K562 (cell line): ENCODE measurements at regions not wholly inside any gene's neighbourhood (a gene's known extent, or its start where the extent isn't known, plus 50 kb on each side); places are given as distances from the start of the nearest gene placed in this dataset.

Experiments
- ATAC-seq: fragments of 200-7000 bp; cut with Tn5 transposase; 3 replicates; pipeline ENCODE4 v1.9.1; 2020; ENCODE audit warnings: moderate library complexity
- BruUV-seq: library from RNA; stranded (reverse); fragments of 400-500 nt; replicated peaks from 2 replicates; lab custom pipeline; 2021; lab: Mats Ljungman, UMichigan
- CTCF ChIA-PET: fragments of 300-600 bp; formaldehyde crosslinking; extraction: SDS; loops from one replicate; lab custom pipeline; 2021; ENCODE audit warnings: low intra/inter-chr PET ratio; lab: Yijun Ruan, JAX
- POLR2A ChIA-PET: fragments of 300-600, 350-650 bp; sonication (Branson Sonifier 250); formaldehyde crosslinking; extraction: SDS; loops from one replicate; lab custom pipeline; 2021; ENCODE audit warnings: antibody characterized with exemption, inconsistent platforms; lab: Yijun Ruan, JAX
- DNase-seq, 4 experiments: peaks; one replicate each; pipeline versions ENCODE4 v3.0.0 to v3.0.0-alpha.2; 2011 to 2018; ENCODE audit warnings: low spot score in 3 of 4, mixed read lengths in 3 of 4; ENCODE audit errors: extremely low read depth in 1 of 4
- FAIRE-seq: peaks from 2 replicates; lab custom pipeline; 2011; peaks lifted over from hg19 to GRCh38; lab: Jason Lieb, UNC
- H2AFZ ChIP-seq: 2 replicates; pipeline ENCODE4 v1.6.0; 2011; ENCODE audit warnings: low read depth, low read length, control low read depth, inconsistent platforms
- H3K27ac ChIP-seq: fragments of 200-600 bp; 3 replicates; pipeline ENCODE4 v1.8.0; 2011; ENCODE audit warnings: low read depth, mild to moderate bottlenecking, control low read depth, inconsistent platforms, low read length, moderate library complexity, mixed read lengths; ENCODE audit errors: extremely low read depth
- H3K27me3 ChIP-seq, 2 experiments: fragments of 300-600 bp in 1 of 2; 2 replicates in 1 of 2; 3 replicates in 1 of 2; pipeline versions ENCODE4 v1.6.0 to v1.8.0; 2011; ENCODE audit warnings: inconsistent platforms in 2 of 2, low read length in 2 of 2, mild to moderate bottlenecking in 1 of 2, mixed read lengths in 1 of 2, moderate library complexity in 1 of 2; ENCODE audit not compliant: control insufficient read depth in 2 of 2, insufficient read depth in 2 of 2
- H3K36me3 ChIP-seq: fragments of 300-600 bp; 3 replicates; pipeline ENCODE4 v1.8.0; 2011; ENCODE audit warnings: mild to moderate bottlenecking, low read length, inconsistent platforms; ENCODE audit not compliant: control insufficient read depth, insufficient read depth
- H3K4me1 ChIP-seq, 2 experiments: fragments of 200-600 bp in 1 of 2; replicated peaks in 1 of 2; 2 replicates in 1 of 2; 3 replicates in 1 of 2; pipeline versions ENCODE4 v1.5.1 to v1.8.0; 2011; ENCODE audit warnings: inconsistent platforms in 2 of 2, low read length in 2 of 2, mild to moderate bottlenecking in 1 of 2, mixed read lengths in 1 of 2, moderate library complexity in 1 of 2; ENCODE audit not compliant: control insufficient read depth in 2 of 2, insufficient read depth in 2 of 2
- H3K4me2 ChIP-seq: 2 replicates; pipeline ENCODE4 v1.6.1; 2011; ENCODE audit warnings: low read length, control low read depth, inconsistent platforms, mixed read lengths; ENCODE audit not compliant: insufficient read depth
- H3K4me3 ChIP-seq: fragments of 200-600 bp; sonication (generic), shearing (Covaris generic); 2 replicates; pipeline ENCODE4 v1.5.1; 2016; ENCODE audit warnings: control low read depth, inconsistent platforms
- H3K79me2 ChIP-seq: fragments of 200-600 bp; 3 replicates; pipeline ENCODE4 v1.8.0; 2011; ENCODE audit warnings: low read length, inconsistent platforms; ENCODE audit not compliant: control insufficient read depth, insufficient read depth
- H3K9ac ChIP-seq, 2 experiments: 2 replicates each; pipeline versions ENCODE4 v1.6.0 to v1.6.1; 2011; ENCODE audit warnings: low read depth in 2 of 2, low read length in 2 of 2, control low read depth in 1 of 2, inconsistent platforms in 1 of 2, mild to moderate bottlenecking in 1 of 2, mixed read lengths in 1 of 2; ENCODE audit not compliant: insufficient read depth in 1 of 2
- H3K9me1 ChIP-seq: one replicate; pipeline ENCODE4 v1.6.0; 2011; ENCODE audit warnings: inconsistent platforms, mild to moderate bottlenecking, low read length, moderate library complexity; ENCODE audit not compliant: control insufficient read depth, insufficient read depth
- H3K9me3 ChIP-seq: replicated peaks from 2 replicates; pipeline ENCODE4 v1.5.1; 2011; ENCODE audit warnings: low read depth, low read length, inconsistent platforms; ENCODE audit not compliant: control insufficient read depth, insufficient read depth
- H4K20me1 ChIP-seq: replicated peaks from 2 replicates; pipeline ENCODE4 v1.6.1; 2011; ENCODE audit warnings: low read length, inconsistent platforms, mixed read lengths; ENCODE audit not compliant: control insufficient read depth, insufficient read depth
- GTF2A2 ChIP-seq: IDR thresholded peaks from 2 replicates; pipeline ENCODE4 v1.6.1; 2016; ENCODE audit warnings: mild to moderate bottlenecking, missing genetic modification characterization, missing compliant biosample characterization
- POLR2AphosphoS5 ChIP-seq: IDR thresholded peaks from 2 replicates; pipeline ENCODE4 v1.6.1; 2011; ENCODE audit warnings: mild to moderate bottlenecking, low read depth, low read length, moderate library complexity; ENCODE audit not compliant: control insufficient read depth, insufficient read depth
- PPARD ChIP-seq: fragments of 250-450 bp; sonication (Bioruptor Pico); IDR thresholded peaks from 2 replicates; pipeline ENCODE4 v1.8.0; 2022; ENCODE audit warnings: inconsistent platforms, mild to moderate bottlenecking, moderate library complexity
- PTRF ChIP-seq: fragments of 450-650 bp; IDR thresholded peaks from 2 replicates; pipeline ENCODE4 v1.6.1; 2016; ENCODE audit warnings: mild to moderate bottlenecking, missing genetic modification characterization, missing compliant biosample characterization
- SIN3B ChIP-seq: fragments of 450-650 bp; IDR thresholded peaks from 2 replicates; pipeline ENCODE4 v1.6.1; 2017; ENCODE audit warnings: low read depth, mild to moderate bottlenecking, moderate library complexity
- ZNF444 ChIP-seq: fragments of 250-450 bp; sonication (Bioruptor Pico); IDR thresholded peaks from 2 replicates; pipeline ENCODE4 v1.4.0; 2020; ENCODE audit warnings: mild to moderate bottlenecking, moderate library complexity
- whole genome bisulfite sequencing: fragments of 100-300 bp; shearing (Covaris generic); methylation state at CpG from one replicate; pipeline ENCODE4 v1.1.6; 2016; ENCODE audit warnings: low coverage, mixed read lengths; ENCODE audit not compliant: insufficient coverage; ENCODE audit errors: missing lambda C conversion rate; 5-methylcytosine and 5-hydroxymethylcytosine counted together
- in situ Hi-C: fragments of 300-500 bp; cut with MboI; formaldehyde crosslinking; loops from 4 replicates; pipeline ENCODE4 v1.15.0; 2018; ENCODE audit warnings: inconsistent platforms, mixed read lengths
- intact Hi-C: fragments of 100-400 bp; cut with micrococcal nuclease; formaldehyde crosslinking; loops from 2 replicates; pipeline ENCODE4 v1.14.2; 2022
- TF ChIP-seq, protein P1 (sequence below): fragments of 450-650 bp; IDR thresholded peaks from 2 replicates; pipeline ENCODE4 v1.6.1; 2016; ENCODE audit warnings: mild to moderate bottlenecking
- TF ChIP-seq, protein P2 (sequence below): fragments of 450-650 bp; IDR thresholded peaks from 2 replicates; pipeline ENCODE4 v1.6.1; 2017; ENCODE audit warnings: mild to moderate bottlenecking, moderate library complexity
- TF ChIP-seq, protein P3 (sequence below): sonication (generic); formaldehyde crosslinking; IDR thresholded peaks from 2 replicates; pipeline ENCODE4 v1.8.0; 2022; ENCODE audit warnings: mild to moderate bottlenecking, missing genetic modification reagents

- Histone ChIP-seq H3K4me3 (no peak overlapping the region), H4K20me1 (no peaks in the 10 kb centered on the region), H3K79me2 (no peaks in the 10 kb centered on the region), H3K27me3 (no peaks in the 10 kb centered on the region), H3K4me2 (no peak overlapping the region), H3K9ac (no peak overlapping the region), H3K4me1 (no peaks in the 10 kb centered on the region), H3K9me1 (no peaks in the 10 kb centered on the region), H3K9me3 (no peaks in the 10 kb centered on the region), H3K27ac (no peak overlapping the region), H3K36me3 (no peaks in the 10 kb centered on the region), H2AFZ (no peak overlapping the region)
- in situ Hi-C loops, result no loop called here
- FAIRE-seq (no peak), DNase-seq (no peak), ATAC-seq (no peak)
- ChIA-PET POLR2A (no interaction called here), CTCF (no interaction called here)
- 0% methylated on average over 1 of the region's 1 CpG for WGBS
- intact Hi-C loops, result no loop called here
- BruUV-seq, result no TSS peak
- TF ChIP-seq POLR2AphosphoS5 (no peak), PTRF (tag) (no peak), SIN3B (no peak), ZNF444 (CRISPR knock-in tag) (no peak), GTF2A2 (tag) (no peak), PPARD (CRISPR knock-in tag) (no peak)
- TF ChIP-seq, protein P1, sequence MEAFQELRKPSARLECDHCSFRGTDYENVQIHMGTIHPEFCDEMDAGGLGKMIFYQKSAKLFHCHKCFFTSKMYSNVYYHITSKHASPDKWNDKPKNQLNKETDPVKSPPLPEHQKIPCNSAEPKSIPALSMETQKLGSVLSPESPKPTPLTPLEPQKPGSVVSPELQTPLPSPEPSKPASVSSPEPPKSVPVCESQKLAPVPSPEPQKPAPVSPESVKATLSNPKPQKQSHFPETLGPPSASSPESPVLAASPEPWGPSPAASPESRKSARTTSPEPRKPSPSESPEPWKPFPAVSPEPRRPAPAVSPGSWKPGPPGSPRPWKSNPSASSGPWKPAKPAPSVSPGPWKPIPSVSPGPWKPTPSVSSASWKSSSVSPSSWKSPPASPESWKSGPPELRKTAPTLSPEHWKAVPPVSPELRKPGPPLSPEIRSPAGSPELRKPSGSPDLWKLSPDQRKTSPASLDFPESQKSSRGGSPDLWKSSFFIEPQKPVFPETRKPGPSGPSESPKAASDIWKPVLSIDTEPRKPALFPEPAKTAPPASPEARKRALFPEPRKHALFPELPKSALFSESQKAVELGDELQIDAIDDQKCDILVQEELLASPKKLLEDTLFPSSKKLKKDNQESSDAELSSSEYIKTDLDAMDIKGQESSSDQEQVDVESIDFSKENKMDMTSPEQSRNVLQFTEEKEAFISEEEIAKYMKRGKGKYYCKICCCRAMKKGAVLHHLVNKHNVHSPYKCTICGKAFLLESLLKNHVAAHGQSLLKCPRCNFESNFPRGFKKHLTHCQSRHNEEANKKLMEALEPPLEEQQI, result no peak
- TF ChIP-seq, protein P2, sequence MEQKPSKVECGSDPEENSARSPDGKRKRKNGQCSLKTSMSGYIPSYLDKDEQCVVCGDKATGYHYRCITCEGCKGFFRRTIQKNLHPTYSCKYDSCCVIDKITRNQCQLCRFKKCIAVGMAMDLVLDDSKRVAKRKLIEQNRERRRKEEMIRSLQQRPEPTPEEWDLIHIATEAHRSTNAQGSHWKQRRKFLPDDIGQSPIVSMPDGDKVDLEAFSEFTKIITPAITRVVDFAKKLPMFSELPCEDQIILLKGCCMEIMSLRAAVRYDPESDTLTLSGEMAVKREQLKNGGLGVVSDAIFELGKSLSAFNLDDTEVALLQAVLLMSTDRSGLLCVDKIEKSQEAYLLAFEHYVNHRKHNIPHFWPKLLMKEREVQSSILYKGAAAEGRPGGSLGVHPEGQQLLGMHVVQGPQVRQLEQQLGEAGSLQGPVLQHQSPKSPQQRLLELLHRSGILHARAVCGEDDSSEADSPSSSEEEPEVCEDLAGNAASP, result no peak
- TF ChIP-seq, protein P3, sequence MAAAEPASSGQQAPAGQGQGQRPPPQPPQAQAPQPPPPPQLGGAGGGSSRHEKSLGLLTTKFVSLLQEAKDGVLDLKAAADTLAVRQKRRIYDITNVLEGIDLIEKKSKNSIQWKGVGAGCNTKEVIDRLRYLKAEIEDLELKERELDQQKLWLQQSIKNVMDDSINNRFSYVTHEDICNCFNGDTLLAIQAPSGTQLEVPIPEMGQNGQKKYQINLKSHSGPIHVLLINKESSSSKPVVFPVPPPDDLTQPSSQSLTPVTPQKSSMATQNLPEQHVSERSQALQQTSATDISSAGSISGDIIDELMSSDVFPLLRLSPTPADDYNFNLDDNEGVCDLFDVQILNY (CRISPR knock-in tag), result no peak
Observed at GRCh38 chr4:161260819-161261218, 903.0 kb downstream of the FSTL5 start.
